ENCODE measurements at regions not wholly inside any gene's neighbourhood (a gene's known extent, or its start where the extent isn't known, plus 50 kb on each side); places are given as distances from the start of the nearest gene placed in this dataset.

GRCh38 chr18:59961070-59961469 is 61.3 kb downstream of the PMAIP1 start:
- peak in 1 of 2 donors; percentile 44 for TF ChIP-seq POLR2AphosphoS5 (IDR thresholded peaks at IDR 0.05; ENCODE audit: insufficient read depth in 1 of 2, low read depth in 1 of 2)
- TF ChIP-seq POLR2A (IDR thresholded peaks at IDR 0.05) = no peak

Measured in vagina (tissue), 2 donors.